ENCODE measurements at regions not wholly inside any gene's neighbourhood (a gene's known extent, or its start where the extent isn't known, plus 50 kb on each side); places are given as distances from the start of the nearest gene placed in this dataset.

DNA sequence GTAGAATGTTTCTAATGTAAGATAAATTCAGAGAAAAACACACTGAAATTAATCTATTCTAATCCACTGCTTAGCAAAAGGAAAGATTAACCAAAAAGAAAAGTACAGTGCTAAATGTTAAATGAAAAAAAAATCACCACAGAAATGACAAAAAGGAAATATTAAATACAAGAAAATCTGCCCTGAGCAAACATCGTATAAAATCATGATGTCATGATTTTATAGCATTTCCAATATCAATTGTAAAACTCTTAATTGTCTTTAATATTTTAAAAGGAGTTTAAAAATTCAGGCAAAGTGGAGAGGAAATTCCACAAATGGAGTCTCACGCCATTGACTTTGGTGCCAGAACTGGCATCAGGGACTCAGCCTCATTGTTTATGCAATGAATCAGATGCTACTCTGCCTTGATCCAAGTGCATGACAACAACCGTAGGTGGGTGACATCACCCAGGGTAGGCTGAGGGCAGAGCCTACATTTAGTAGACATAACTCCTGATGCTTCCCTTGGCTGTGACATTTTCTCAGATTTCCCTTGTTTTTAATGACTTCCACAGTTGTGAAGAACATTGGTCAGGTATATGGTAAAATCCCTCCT lies 696.8 kb downstream of the SEMA5A start:
- no peak for DNase-seq (ENCODE audit: low read depth)

- DNase-seq (ENCODE audit: low read depth) = no peak
These were observed 694.8 kb downstream of the SEMA5A start for GRCh38 chr5:8851101-8851500.

- no peak for DNase-seq (ENCODE audit: low read depth)
These were observed 688.8 kb downstream of the SEMA5A start for GRCh38 chr5:8857051-8857450.

DNA sequence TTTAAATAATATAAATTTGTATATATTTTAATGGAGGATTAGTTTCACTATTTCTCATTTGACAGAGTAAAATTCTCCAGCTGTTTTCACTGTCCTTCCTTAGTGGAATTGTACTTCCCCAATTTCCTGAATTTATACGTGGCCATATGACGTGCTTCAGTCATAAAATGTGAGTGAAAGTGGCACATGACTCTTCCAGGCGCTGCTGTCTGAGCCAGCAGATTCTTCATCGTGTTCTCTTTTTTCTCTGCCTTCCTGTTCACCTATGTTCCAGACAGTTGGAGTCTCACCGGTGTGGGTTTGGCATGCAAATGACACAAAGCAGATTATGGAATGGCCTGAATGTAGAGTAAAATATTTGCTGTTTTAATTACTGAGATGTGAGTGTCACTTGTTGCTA lies 684.1 kb downstream of the SEMA5A start:
- DNase-seq (ENCODE audit: low read depth) = no peak

GRCh38 chr5:8864053-8864452 lies 681.8 kb downstream of the SEMA5A start:
- no peak for DNase-seq (ENCODE audit: low read depth)

- no peak for DNase-seq (ENCODE audit: low read depth)
These were observed 680.6 kb downstream of the SEMA5A start for GRCh38 chr5:8865266-8865665.

GRCh38 chr5:8865686-8866374 lies 680.0 kb downstream of the SEMA5A start:
- no peak for DNase-seq (ENCODE audit: low read depth)

DNA sequence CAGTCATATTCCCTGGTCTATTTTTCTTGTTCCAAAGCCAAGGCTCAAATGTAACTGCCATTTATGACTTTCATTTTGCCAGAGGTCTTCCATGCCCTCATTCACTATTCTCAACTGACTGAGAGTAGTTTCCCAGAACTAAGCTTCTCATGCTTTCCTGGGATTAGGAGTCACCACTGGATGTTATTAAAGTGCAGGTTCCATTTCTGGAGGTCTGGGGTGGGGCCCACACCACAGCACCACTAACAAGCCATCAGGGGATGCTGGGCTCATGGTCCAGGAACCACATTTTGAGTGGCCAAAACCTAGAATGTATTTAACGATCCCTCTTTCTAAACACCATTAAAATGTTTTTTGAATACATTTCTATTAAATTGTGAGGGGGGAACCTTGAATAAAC lies 677.6 kb downstream of the SEMA5A start:
- DNase-seq (ENCODE audit: low read depth) = no peak

DNA sequence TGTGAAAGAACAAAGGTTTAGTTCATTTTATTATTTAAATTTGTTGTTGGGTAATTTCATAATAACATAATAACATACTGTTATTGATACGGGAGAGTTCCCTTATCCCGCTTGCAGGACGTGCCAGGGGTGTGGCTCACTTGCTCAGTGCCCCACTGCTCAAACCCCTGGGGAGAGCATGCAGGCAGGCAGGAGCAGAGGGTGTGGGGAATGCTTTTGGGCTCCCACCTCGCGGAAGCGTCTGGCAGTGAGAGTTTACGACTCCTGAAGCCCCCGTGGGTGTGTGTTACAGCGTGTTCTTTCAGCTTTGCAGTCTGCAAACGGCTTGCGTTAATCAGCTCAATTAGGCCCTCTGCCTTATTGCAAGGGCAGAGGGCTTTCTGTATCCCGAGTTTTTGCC lies 675.9 kb downstream of the SEMA5A start:
- DNase-seq (ENCODE audit: low read depth) = no peak

DNA sequence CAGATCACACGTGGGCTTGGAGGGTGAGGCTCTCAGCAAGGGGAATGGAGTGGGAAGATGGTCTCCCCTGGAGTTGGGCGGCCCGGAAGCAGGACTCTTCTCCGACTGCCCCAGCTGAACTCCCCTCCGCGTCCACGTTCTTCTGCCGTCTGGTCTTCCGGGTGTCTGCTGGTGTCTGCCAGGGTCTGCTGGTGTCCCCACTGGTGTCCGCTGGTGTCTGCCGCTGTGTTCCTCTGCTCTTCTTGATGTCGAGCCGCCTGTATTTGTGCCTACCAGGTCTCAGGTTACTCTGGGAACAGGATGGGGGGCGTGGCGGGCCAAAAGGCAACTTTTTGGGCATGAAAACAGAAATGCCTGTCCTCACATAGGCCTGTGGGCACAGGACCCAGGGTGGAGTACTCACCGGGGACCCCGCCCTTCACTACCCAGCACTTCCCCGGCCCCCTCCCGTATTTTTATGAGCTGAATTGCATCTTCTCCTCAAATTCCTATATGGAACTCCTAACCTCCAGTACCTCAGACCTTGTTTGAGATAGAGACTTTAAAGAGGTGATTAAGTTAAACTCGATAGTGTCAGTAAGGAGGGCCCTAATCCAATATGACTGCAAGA lies 675.4 kb downstream of the SEMA5A start:
- DNase-seq (ENCODE audit: low read depth) = no peak

- no peak for DNase-seq (ENCODE audit: low read depth)
These were observed 674.9 kb downstream of the SEMA5A start for GRCh38 chr5:8870959-8871355.

DNA sequence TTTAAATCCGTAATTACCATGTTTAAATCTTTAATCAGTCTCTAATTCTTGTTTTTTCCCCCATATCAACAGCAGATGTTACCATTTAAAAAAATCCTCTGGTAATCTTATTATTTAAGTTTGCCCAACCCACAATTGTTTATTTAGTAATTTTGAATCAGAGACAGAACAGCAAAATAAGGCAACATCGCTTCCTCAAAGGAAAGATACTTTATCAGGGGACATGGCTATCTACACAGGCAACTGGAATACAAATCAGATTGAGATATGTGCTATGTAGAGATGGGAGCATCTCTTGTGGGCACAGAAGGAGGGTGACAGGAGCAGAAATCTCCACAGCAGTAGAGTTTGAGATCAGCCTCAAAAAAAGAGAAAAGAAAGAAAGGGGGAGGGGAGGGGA lies 674.4 kb downstream of the SEMA5A start:
- DNase-seq (ENCODE audit: low read depth) = no peak

DNA sequence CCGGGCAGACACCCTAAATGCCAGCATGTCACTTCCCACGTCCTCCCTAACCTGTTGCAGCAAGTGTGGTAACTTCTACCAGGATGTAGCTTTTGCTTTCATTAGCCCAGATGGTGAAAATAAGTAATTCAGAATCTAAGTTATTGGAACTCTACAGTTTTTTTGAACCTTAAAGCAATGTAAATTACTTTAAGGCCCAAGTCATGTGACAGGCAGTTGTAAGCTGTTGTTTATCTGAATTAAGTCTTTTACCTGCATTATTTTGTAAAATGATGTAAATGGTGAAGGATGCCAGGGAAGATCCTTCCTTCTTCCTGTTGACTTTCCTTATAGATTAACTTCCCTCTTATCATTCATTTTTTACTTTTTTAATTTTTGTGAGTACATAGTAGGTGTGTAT lies 670.2 kb downstream of the SEMA5A start:
- DNase-seq (ENCODE audit: low read depth) = no peak

DNA sequence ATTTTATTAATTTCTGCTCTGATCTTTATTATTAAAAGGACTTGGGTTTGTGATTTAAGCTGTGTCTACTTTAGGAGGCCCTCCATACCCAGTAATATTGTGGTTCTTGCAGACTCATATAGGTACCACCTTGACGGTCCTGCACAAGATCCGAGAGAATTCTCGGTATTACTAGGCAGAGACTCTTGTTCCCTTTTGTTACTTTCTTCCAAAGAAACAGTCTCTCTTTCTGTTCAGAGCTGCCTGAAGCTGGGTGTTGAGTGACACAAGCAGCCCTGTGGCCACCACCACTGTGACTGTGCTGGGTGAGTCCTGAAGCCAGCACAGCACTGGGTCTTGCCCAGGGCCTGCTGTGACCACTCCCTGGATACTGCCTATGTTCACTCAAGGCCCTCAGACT lies 666.6 kb downstream of the SEMA5A start:
- DNase-seq (ENCODE audit: low read depth) = no peak

GRCh38 chr5:8884029-8884428 lies 661.8 kb downstream of the SEMA5A start:
- no peak for DNase-seq (ENCODE audit: low read depth)

DNA sequence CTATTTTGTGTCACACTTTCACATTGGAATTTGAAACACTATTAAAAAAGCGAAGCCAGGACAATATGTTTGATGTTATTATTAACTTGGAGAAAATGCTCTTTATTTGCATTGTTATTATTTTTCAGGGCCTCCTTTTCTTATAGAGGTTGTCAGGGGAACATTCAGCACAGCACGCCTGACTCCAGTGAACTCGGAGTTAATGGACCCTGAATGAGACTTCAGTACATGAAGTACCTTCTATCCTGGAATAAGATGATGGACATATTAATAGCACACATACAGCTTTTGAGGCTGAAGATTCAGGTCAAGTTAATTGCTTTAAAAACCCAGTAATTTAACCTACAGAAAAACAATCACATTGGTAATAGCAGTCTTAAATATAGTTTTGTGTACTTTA lies 652.9 kb downstream of the SEMA5A start:
- no peak for DNase-seq (ENCODE audit: low read depth)

- DNase-seq (ENCODE audit: low read depth) = no peak
These were observed 651.8 kb downstream of the SEMA5A start for GRCh38 chr5:8894031-8894430.

- DNase-seq (ENCODE audit: low read depth) = no peak
These were observed 650.8 kb downstream of the SEMA5A start for GRCh38 chr5:8895062-8895461.

GRCh38 chr5:8895599-8895998 lies 650.3 kb downstream of the SEMA5A start:
- DNase-seq (ENCODE audit: low read depth) = no peak

DNA sequence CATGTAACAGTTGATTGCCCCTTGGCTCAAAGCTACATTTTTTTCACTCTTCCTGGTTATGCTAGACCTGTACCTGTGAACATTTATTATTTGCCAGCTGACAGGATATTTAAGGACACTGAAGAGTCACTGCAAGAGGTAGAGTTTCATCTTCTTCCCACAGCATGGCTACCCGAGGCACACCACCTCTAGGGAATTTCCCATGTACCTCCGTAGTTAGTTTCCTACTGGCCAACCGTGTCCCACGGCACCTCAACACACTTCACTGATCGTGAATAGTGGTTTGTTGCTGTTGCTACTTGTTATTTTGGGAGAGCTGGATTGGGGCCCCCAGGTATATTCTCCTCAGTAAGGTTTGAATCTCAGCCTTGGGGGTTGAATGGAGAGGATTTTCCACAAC lies 648.6 kb downstream of the SEMA5A start:
- no peak for DNase-seq (ENCODE audit: low read depth)

DNA sequence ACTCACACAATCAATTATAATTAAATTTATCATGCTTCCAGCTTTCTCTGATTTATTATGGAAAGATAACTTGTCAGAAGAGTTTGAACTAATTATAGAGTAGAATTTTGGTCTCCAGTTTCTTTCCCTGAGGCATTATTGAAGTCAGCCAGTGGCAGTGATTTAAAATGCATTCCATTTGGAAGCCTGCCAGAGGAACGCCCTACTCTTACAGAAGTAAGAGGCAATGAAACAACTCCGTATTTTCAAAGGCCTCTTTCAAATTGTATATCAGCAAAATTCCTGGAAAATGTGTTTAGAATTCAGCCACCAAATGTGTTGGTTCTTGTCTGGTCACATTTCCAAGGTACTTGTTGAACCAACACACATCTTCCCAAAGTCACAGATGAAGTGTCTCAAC lies 640.9 kb downstream of the SEMA5A start:
- no peak for DNase-seq (ENCODE audit: low read depth)

GRCh38 chr5:8906303-8906967 lies 639.4 kb downstream of the SEMA5A start:
- DNase-seq (ENCODE audit: low read depth) = no peak

DNA sequence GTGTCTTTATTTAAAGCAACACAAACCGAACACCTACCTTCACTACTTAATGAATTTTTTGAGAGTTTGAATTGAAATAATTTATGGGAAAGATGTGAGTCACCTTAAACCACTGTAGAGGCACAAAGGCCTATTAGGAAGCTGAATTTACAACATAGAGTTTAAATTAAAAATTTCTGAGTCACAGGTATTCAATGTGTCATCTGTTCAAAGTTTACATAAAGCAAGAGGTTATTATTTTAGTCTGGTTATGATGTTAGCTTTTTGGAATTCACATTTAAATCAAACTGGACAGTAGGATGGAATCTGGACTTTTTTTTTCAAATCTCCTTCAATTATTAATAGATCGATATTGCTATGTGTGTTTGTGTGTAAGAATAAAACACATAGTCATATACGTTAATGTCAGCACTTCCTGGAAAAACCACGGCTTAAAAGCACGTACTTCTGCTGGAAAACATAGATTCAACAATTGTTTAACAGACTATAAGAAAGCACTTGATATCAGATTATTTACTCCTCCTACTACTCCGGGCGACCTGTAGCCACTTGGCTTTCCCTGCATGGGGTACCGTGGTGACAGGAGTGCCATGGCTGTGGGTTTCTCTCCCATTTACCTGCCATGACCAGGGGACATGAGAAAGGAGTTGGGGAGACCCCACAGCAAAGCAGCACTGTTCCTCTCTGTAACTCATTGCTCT lies 638.6 kb downstream of the SEMA5A start:
- DNase-seq (ENCODE audit: low read depth) = no peak

Measured in T-helper 22 cell (primary cell).